GM23338 (cell line): ENCODE measurements at regions not wholly inside any gene's neighbourhood (a gene's known extent, or its start where the extent isn't known, plus 50 kb on each side); places are given as distances from the start of the nearest gene placed in this dataset.

ENCODE experiments used
- CTCF ChIP-seq, 2 experiments: fragments of 200-600 bp in 1 of 2; sonication (generic) in 1 of 2; conservative IDR thresholded peaks; 2 replicates each; pipeline versions ENCODE4 v1.5.1 to v1.6.1; 2016 to 2017; ENCODE audit warnings: antibody characterized with exemption in 2 of 2, low read depth in 2 of 2, mild to moderate bottlenecking in 2 of 2, moderate library complexity in 1 of 2
- EZH2phosphoT487 ChIP-seq: fragments of 200-600 bp; sonication (generic); IDR thresholded peaks from one replicate; pipeline ENCODE4 v1.8.1; 2018; ENCODE audit warnings: antibody characterized with exemption; ENCODE audit not compliant: unreplicated experiment
- POLR2AphosphoS5 ChIP-seq: IDR thresholded peaks from 2 replicates; pipeline ENCODE4 v1.6.1; 2016; ENCODE audit warnings: antibody characterized with exemption, low read depth

DNA sequence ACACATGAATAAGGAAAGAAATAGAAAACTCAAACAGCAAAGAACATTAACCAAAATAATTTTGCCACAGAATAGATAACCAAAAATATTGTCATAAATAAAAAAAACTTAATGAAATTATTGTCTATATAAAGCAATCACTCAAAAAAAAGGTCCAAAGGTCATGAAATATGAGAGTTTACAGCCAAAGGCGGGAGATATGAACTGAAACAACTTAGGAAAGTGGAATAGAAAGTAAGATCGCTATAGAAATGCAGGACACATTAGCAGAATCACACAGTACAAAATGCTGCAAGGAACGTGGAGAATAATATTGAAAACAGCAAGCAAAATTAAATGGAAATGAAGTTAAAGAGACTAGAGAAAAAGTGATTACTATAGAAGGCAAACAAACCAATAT, 375.0 kb upstream of the ARHGEF26 start:
- TF ChIP-seq EZH2phosphoT487 (no peak), CTCF (conservative IDR thresholded peaks at IDR 0.05; ENCODE audit: low read depth in 2 of 2) (no peak), POLR2AphosphoS5 (no peak)
